DMS 273 (cell line): ENCODE measurements at regions not wholly inside any gene's neighbourhood (a gene's known extent, or its start where the extent isn't known, plus 50 kb on each side); places are given as distances from the start of the nearest gene placed in this dataset.

Experiments
- DNase-seq: peaks from one replicate; lab custom pipeline; 2025; ENCODE audit not compliant: unreplicated experiment; lab: John Stamatoyannopoulos, UW

GRCh38 chr5:159527546-159528254 lies 197.4 kb upstream of the IL12B start:
- DNase-seq, result no peak

- DNase-seq, result no peak
Measured at GRCh38 chr5:159531554-159532105, 201.3 kb upstream of the IL12B start.

GRCh38 chr5:159533197-159533596 lies 202.9 kb upstream of the IL12B start:
- no peak for DNase-seq

- DNase-seq, result no peak
Measured at GRCh38 chr5:159536166-159536565, 205.9 kb upstream of the IL12B start.

DNA sequence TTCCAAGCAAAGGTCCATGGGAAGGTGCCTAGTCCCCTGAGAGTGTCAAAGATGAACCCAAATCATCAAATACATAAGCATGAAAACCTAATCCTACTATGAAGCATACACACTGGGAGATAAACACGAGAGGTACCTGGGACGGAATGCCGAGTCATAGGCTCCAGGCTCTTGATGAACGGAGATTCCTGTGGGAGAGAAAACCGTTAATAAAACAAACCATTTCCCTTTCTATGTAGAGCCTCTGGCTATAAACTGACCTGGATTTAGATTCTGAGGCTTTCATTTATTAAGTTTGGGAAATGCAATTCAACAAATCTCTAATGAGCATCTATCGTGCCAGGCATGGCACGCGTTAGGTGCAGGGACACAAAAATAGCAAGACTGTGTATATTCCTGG lies 206.4 kb upstream of the IL12B start:
- no peak for DNase-seq

- DNase-seq, result no peak
Measured at GRCh38 chr5:159539678-159540077, 209.4 kb upstream of the IL12B start.

- DNase-seq, result no peak
Measured at GRCh38 chr5:159543326-159543725, 213.0 kb upstream of the IL12B start.

DNA sequence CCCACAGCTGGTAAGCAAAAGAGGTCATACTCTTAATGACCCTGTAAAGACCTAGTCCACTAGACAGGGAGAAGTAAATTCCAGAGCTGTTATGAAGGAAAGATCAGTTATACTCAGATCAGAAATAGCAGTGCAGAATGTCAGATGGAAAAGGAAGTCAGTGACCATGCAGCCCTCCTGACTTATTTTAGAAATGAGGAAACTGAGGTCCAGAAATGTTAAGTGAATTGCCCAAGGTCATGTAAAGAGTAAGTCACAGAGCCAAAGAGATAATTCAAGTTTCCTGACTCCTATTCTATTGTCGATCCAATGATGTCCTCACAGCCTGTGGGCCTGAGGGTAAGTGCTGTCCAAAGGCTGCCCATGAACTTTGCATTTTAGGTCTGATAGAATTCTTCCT lies 214.9 kb upstream of the IL12B start:
- no peak for DNase-seq

DNA sequence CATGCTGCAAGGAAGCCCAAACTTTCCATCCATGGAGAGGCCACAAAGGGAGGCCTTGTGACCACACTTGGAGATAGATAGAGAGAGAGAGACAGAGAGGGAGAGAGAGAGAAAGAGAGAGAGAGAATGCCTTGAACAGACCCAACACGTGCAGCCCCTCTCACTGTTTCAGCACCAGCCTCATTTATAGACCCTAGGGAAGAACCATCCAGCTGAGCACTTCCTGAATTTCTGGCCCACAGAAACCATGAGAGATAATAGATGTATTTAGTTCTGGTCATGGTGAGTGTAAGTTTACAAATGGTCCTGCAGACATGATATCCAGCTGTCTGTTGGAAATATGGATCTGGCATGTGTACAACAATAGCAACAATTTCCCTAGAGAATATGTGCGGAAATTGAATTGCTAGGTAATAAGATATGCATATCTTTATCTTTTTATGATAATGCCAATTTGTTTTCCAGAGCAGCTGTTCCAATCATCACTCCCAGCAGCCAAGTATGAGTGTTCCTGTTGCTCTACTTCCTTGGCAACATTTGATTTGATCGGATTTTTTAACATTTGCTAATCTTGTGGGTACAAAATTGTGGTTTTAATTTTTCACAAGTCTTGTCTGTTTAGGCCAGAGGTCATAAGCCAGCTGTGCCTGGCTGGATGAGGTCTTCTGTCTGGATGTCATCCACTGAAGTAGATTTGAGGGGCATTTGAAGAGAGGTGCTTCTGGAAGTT lies 217.3 kb upstream of the IL12B start:
- no peak for DNase-seq

DNA sequence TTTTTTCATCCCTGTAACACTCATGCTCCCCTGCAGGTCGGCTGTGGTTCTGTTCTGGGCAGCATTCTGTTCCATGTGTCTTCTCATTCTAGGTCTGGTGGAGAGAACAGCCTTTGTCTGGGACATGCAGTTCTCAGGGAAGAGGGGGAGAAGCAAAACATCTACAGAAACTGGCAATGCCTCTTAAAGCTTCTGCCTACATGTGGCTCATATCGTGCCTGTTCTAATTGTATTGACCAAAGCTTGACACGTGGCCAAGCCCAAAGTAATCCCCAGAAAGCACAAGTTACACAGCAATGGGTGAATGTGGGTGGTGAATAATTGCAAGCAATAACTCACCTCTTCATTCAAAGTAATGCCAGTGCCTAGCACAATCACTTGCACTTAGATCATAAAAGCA lies 218.2 kb upstream of the IL12B start:
- DNase-seq, result no peak

- DNase-seq, result no peak
Measured at GRCh38 chr5:159549046-159549445, 218.8 kb upstream of the IL12B start.

GRCh38 chr5:159550951-159551350 lies 220.7 kb upstream of the IL12B start:
- peak; percentile 25 for DNase-seq

DNA sequence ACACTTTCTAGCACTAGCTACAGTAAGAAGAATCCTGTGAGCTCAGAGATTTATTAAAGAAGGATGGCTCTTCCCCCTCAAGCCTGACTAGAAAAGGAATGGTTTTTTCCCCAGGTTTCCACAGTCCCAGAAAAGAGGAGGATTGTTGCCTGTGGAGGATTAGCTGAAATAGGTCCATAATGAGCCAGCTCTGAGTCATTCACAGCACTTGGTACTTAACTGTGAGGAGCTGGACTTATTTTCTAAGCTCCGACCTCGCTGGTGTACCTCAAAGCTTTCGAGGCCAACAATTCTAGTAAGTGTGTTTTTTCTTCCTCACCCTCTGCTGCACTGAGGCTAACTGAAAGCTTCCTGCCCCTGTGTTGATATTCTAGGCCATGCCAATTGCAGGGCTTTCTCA lies 222.5 kb upstream of the IL12B start:
- DNase-seq, result no peak

DNA sequence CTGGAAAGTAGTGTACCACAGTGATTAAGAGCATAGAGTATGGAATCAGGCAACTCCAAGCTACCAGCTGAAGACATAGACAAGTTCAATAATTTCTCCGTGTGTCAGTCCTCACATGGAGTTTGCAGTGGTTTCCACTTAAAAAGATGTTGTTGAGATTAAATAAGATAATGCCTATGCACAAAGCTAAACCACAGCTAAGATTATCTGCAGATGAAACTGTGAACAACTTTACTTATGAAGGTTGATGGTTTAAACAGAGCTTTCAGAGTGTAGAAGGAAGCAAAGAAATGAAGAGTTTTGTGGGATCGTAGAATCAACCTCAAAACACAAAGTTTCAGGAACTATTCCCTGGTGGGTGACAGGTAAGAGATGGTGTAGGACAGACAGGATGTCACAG lies 223.5 kb upstream of the IL12B start:
- no peak for DNase-seq

DNA sequence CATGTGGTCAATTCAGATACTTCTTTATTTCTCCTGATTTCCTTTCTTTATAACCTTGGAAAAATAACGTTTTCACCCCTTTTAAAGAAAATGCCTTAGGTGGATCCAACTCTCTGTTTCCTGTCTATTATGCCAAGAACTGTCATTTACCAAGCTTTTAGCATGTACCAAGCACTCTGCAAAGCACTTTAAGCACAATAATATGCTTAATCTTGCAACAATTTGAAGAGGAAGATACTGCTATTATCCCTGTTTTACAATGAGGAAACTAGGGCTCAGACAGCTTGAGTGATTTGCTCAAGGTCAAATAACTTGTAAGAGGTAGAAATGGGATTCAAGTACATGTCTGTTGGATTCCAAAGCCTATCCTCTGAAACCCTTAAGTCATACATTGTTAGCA lies 224.8 kb upstream of the IL12B start:
- DNase-seq, result no peak

GRCh38 chr5:159559337-159559736 lies 229.1 kb upstream of the IL12B start:
- peak; percentile 71 for DNase-seq

- peak; percentile 89 for DNase-seq
Measured at GRCh38 chr5:159560088-159560487, 229.8 kb upstream of the IL12B start.

- DNase-seq, result peak; percentile 87
Measured at GRCh38 chr5:159564031-159564430, 233.7 kb upstream of the IL12B start.

DNA sequence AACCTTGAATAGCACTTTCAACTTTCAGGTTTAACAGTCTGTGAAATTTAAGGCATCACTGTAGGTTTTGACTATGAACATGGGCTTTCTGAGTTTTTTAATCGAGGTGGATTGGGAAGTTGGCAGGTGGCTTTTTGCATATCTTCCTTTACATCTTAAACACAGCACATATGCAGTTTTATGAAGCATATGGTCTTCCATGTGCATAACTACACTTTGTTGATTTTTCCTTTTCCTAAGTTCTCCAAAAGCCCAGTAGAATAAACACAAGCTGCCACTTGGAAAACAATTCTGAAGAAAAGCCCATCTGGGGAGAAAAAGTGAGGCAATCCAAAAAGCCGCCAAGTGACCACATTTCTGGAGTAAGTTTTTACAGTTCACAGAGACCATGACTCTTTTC lies 236.5 kb upstream of the IL12B start:
- DNase-seq, result peak; percentile 92

GRCh38 chr5:159567461-159567860 lies 237.2 kb upstream of the IL12B start:
- peak; percentile 60 for DNase-seq

DNA sequence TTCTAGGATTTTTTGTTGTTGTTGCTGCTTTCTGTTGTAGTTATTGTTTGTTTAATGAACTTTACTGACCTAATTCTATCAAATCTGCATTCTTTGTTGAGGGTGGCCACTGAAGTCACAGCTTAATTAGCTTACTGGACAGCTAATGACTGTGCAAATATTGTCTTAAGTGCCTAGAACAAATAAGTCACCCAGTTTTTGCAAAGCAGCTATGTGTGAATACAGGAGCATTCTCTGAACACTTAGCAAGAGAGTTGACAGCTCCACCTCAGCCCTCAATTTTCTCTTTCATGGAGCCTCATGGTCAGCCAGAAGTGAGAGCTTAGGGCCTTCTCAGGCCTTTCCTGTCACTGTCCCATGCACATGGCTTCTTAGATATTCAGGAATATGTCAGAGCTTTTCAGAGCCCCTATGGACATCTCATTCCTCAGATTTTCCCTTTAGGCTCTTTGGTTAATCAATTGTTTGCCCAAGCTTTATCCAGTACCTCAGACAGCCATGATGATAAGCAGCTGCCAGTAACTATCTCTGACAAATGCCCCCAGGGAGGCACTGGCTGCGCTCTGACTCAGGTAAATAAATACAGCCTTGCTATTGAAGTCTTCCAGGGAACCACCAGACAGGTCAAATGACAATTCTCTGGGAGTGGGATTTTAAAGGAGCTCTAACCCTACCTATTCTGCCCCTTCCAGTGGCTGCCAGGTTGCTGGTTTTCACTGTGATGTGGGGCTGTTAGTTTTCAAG lies 241.4 kb upstream of the IL12B start:
- no peak for DNase-seq

DNA sequence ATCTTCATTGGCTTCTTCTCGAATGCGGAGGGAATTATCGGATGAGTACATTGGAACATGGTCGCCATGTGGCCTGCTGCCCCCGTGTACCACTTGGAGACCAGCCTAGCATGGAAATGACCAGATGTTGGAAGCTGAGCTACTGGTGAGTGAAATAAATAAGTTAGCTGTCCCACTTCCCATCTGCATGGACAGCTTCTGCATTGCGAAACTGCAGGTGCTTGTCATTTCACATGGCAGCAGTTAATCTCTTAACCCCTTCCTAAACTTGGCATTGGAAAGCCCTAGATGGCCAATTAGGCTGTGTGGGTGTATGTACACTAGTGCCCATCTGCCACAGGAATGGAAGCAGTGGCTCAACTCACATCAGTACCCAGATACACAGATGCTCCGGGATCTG lies 246.6 kb upstream of the IL12B start:
- DNase-seq, result peak; percentile 95
